Activated naive CD4-positive, alpha-beta T cell treated with anti-CD3 and anti-CD28 coated beads for 36 hours (primary cell): ENCODE measurements at regions not wholly inside any gene's neighbourhood (a gene's known extent, or its start where the extent isn't known, plus 50 kb on each side); places are given as distances from the start of the nearest gene placed in this dataset.

ENCODE experiments used
- CTCF ChIA-PET: fragments of 350-600 bp; sonication (Branson Sonifier 250); formaldehyde crosslinking; loops from one replicate; lab custom pipeline; 2021; ENCODE audit warnings: antibody characterized with exemption; lab: Charles Lee
- DNase-seq: peaks from one replicate; pipeline ENCODE4 v3.0.0-alpha.2; 2020
- H3K27ac Mint-ChIP-seq: one replicate; pipeline ENCODE4 v1.8.0; 2021; ENCODE audit warnings: mild to moderate bottlenecking, mixed read lengths
- H3K27me3 Mint-ChIP-seq: one replicate; pipeline ENCODE4 v1.8.0; 2021; ENCODE audit warnings: low read depth, mixed read lengths
- H3K36me3 Mint-ChIP-seq: one replicate; pipeline ENCODE4 v1.8.0; 2021; ENCODE audit warnings: low read depth, mixed read lengths
- H3K4me1 Mint-ChIP-seq: one replicate; pipeline ENCODE4 v1.8.0; 2021; ENCODE audit warnings: low read depth, mixed read lengths
- H3K4me3 Mint-ChIP-seq: one replicate; pipeline ENCODE4 v1.8.0; 2021; ENCODE audit warnings: mild to moderate bottlenecking, moderate library complexity, mixed read lengths
- H3K9me3 Mint-ChIP-seq: one replicate; pipeline ENCODE4 v1.8.0; 2021; ENCODE audit warnings: mixed read lengths
- intact Hi-C: fragments of 100-400 bp; cut with micrococcal nuclease; formaldehyde crosslinking; loops from one replicate; pipeline ENCODE4 v1.15.1; 2023

DNA sequence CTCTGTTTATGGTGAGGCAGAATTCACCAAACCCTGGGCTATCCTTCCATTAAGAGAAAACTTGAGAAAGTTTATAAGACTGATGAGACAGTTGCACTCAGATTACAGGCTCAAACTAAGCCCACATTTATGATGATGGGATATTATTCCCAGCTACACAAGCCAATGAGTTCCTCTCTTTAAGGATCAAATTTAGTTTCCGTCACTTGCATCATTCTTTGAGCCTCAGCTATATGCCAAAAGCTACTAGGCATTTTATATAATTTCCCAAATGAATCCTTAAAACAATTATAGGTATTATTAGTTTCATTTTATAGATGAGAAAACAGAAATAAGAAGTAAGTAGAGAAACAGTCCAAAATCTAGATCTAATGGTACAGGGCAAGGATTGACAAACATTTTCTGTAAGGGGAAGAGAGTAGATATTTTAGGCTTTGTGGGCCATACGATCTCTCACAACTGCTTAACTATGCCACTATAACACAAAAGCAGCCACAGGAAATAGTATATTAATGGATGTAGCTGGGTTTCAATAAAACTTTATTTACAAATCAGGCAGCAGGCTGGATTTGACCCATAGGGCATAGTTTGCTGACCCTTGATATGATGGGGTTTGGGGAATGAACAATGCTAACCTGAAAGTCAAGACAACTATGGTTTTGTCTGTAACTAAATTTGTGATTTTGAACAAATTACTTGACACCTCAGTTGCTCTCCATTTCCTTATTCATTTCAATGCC, 91.8 kb upstream of the PLXNC1 start:
- CTCF ChIA-PET: no interaction called here
- H3K4me1 Mint-ChIP-seq: no peaks in the 10 kb centered on the region

DNA sequence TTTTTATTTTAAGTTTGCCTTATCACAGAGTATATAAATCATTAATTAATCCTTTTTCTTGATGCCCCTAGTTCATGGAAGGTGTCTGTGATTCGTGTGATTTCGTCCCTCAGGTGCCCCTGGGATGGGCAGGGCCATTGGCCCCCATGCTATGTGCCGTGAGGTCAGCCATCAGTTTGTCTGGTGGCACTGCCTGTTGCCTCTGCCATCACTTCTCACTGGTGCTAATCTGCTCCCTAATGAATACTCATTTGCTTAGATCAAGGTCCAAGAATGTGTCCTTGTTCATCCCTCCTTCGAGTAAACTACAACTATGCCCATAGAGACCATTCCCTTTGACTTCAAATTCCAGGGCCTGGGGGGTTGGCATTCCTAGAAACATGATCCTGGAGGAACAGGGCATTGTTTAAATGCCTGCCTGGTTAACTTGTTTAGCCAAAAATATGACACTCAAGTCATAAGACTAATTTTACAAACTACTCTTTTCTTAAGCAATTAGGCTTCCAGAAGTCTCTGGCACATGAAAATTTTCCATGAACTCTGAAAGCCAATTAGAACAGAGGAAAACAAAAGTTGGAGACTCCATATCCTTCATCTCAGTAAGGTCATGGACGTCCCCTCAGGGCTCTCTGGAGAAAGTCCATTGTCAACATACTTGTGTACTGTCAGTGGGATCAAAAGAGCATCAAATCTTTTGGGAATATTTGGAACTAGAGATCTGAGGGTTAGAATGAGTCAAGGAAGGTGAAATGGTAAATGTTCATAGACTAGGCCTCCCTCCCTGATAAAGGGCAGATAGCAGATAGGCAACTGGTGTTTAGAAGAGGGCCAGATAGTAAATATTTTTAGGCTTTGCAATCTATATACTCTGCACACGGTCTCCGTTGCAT, 90.9 kb upstream of the PLXNC1 start:
- no peak overlapping the region for H3K4me3 Mint-ChIP-seq
- no peaks in the 10 kb centered on the region for H3K4me1 Mint-ChIP-seq
- H3K27ac Mint-ChIP-seq: no peak overlapping the region
- no peak for DNase-seq
- H3K9me3 Mint-ChIP-seq: no peaks in the 10 kb centered on the region
- H3K36me3 Mint-ChIP-seq: no peaks in the 10 kb centered on the region
- CTCF ChIA-PET: no interaction called here
- no peaks in the 10 kb centered on the region for H3K27me3 Mint-ChIP-seq
- intact Hi-C loops: no loop called here

More for the DNA sequence above, 91.8 kb upstream of the PLXNC1 start:
- DNase-seq: no peak
- no peaks in the 10 kb centered on the region for H3K9me3 Mint-ChIP-seq
- no peak overlapping the region for H3K27ac Mint-ChIP-seq
- no peak overlapping the region for H3K4me3 Mint-ChIP-seq
- H3K27me3 Mint-ChIP-seq: no peaks in the 10 kb centered on the region
- H3K36me3 Mint-ChIP-seq: no peaks in the 10 kb centered on the region
- intact Hi-C loops: no loop called here

DNA sequence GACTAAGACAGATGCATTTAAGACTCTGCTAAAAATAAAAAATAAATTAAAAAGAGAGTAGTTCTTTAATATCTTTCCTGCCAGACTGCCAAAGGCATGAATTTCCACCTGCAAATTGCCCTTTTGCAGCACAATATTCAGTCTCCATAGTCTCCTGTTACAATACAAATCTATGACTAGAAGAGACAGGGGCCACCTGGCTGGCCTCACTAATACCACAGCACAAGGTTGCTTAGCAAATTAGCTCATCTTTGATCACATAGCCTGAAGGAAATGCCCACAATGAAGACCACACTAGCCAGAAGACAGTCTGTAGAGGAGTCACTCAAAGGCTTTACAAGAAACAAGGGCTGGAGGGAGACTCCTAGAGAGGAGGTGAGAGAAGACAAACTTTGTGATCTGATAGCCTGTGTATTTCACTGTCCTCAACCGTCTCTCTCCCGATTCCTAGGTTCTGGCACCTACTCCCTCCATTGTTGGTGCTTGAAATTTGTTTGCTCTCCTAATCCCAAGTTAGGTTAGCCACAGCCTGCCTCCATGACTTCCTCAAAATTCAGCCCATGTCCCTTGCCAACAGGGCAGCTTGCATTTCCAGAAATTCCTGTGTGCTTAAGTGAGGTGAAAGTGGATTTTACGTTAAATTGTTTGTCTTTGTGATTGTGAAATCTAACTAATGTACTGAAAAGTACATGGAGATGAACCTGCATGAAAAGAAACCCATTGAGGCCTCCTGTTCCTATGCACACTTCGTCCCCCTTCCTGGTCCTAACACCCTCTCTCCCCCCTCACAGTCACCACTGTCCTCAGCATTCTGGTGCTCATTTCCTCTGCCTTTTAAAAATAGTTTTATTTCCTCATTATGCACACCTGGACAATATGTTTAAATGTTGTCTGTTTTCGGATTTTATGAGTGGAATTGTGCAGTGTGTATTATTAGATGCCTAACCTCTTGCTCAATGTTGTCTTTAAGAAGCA, 88.7 kb upstream of the PLXNC1 start:
- H3K9me3 Mint-ChIP-seq: no peaks in the 10 kb centered on the region
- no peak overlapping the region for H3K4me3 Mint-ChIP-seq
- no peaks in the 10 kb centered on the region for H3K27me3 Mint-ChIP-seq
- intact Hi-C loops: no loop called here
- no peak overlapping the region for H3K27ac Mint-ChIP-seq
- no peak for DNase-seq
- CTCF ChIA-PET: no interaction called here
- no peaks in the 10 kb centered on the region for H3K36me3 Mint-ChIP-seq
- no peaks in the 10 kb centered on the region for H3K4me1 Mint-ChIP-seq

DNA sequence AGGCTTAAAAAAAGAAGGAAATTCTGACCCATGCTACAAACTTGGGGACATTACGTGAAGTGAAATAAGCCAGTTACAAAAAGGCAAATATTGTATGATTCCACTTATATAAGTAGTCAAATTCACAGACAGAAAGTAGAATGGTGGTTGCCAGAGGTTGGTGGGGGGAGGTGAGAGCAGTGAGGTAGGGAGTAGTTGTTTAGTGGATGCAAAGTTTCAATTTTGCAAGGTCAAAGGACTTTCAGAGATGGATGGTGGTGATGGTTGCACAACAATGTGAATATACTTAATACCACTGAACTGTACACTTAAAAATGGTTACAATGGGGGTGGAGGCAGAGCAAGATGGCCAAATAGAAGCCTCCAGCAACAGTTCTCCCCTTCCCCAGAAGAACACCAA, 86.2 kb upstream of the PLXNC1 start:
- no peaks in the 10 kb centered on the region for H3K9me3 Mint-ChIP-seq
- H3K36me3 Mint-ChIP-seq: no peaks in the 10 kb centered on the region
- no peak overlapping the region for H3K4me3 Mint-ChIP-seq
- H3K27ac Mint-ChIP-seq: no peak overlapping the region
- H3K27me3 Mint-ChIP-seq: no peaks in the 10 kb centered on the region
- CTCF ChIA-PET: no interaction called here
- DNase-seq: no peak
- intact Hi-C loops: no loop called here
- H3K4me1 Mint-ChIP-seq: no peaks in the 10 kb centered on the region

DNA sequence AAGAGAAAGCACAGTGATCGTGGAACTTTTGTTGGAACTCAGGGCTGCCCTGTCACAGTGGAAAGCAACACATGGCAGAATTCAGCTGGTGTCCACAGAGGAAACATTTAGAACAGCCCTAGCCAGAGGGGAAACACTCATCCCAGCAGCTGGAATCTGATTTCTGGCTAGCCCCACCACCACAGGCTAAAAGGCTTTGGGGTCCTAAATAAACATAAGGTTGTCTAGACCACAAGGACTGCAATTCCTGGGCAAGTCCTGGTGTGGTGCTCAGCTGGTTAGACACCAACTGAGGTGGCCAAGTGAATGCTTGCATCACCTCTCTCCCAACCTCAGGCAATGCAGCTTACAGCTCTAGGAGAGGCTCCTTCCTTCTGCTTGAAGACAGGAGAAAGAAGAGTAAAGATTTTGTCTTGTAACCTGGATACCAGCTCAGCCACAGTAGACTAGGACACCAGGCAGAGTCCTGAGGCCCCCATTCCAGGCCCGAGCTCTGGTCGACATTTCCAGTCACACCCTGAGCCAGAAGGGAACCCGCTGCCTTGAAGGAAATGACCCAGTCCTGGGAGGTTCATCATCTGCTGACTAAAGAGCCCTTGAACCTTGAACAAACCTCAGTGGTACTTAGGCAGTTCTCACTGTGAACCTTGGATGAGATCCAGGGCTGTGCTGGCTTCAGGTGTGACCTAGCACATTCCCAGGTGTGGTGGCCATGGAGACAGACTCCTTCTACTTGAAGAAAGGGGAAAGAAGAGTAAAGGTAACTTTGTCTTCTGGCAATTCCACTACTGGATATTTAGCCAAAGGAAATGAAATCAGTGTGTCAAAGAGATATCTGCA, 85.4 kb upstream of the PLXNC1 start:
- no peaks in the 10 kb centered on the region for H3K4me1 Mint-ChIP-seq
- H3K4me3 Mint-ChIP-seq: no peak overlapping the region
- H3K27me3 Mint-ChIP-seq: no peaks in the 10 kb centered on the region
- no peaks in the 10 kb centered on the region for H3K9me3 Mint-ChIP-seq
- DNase-seq: no peak
- CTCF ChIA-PET: no interaction called here
- H3K36me3 Mint-ChIP-seq: no peaks in the 10 kb centered on the region
- H3K27ac Mint-ChIP-seq: no peak overlapping the region
- intact Hi-C loops: no loop called here

DNA sequence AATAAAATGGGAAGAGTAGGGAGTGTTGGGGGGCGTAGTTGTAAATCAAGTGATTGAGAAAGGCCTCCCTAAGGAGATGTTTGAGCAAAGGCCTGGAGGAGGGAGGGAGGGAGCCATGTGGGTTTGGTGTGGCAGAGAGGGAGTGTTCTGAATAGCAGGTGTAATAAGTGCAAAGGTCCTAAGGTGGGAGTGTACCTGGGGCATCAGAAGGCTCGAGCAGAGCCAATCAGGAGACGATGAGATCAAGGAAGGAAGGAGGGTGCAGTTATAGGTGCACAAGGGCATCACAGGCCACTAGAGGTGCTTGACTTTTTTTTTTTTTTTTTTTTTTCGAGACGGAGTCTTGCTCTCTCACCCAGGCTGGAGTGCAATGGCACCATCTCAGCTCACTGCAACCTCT, 77.9 kb upstream of the PLXNC1 start:
- no peak for DNase-seq
- no peaks in the 10 kb centered on the region for H3K36me3 Mint-ChIP-seq
- peaks cover 12% of the 10 kb centered on the region for H3K4me1 Mint-ChIP-seq
- no peak overlapping the region for H3K4me3 Mint-ChIP-seq
- no peak overlapping the region for H3K27ac Mint-ChIP-seq
- intact Hi-C loops: no loop called here
- H3K27me3 Mint-ChIP-seq: no peaks in the 10 kb centered on the region
- CTCF ChIA-PET: no interaction called here
- H3K9me3 Mint-ChIP-seq: peaks cover 11% of the 10 kb centered on the region

DNA sequence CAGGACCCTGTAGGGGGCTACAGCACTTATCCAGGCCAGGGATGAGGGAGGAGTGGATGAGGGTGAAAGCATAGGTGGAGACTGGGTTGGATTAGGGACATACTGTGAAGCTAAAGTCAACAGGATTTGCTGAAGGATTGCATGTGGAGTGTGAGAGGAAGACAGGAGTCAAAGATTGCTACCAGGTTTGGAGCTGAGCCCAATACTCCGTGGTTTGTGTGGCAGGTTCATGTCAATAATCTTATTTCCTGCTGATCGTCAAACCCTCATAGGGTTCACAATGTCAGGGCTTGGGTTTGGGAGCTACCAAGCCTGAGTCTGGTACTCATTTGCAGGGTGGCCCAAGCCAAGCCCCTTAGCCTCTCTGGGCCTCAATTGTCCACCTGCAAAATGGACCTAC, 77.1 kb upstream of the PLXNC1 start:
- CTCF ChIA-PET: interaction anchor here (0.8 to 1.5 kb wide), 4 partner anchors 31 to 304 kb away, joined by 3 to 5 read pairs (median 4); no protein-coding TSS in a partner anchor
- Mint-ChIP-seq H3K27ac (no peak overlapping the region), H3K4me1 (peaks cover 12% of the 10 kb centered on the region), H3K9me3 (peaks cover 11% of the 10 kb centered on the region), H3K36me3 (no peaks in the 10 kb centered on the region), H3K4me3 (no peak overlapping the region), H3K27me3 (no peaks in the 10 kb centered on the region)
- intact Hi-C loops: no loop called here
- DNase-seq: no peak

DNA sequence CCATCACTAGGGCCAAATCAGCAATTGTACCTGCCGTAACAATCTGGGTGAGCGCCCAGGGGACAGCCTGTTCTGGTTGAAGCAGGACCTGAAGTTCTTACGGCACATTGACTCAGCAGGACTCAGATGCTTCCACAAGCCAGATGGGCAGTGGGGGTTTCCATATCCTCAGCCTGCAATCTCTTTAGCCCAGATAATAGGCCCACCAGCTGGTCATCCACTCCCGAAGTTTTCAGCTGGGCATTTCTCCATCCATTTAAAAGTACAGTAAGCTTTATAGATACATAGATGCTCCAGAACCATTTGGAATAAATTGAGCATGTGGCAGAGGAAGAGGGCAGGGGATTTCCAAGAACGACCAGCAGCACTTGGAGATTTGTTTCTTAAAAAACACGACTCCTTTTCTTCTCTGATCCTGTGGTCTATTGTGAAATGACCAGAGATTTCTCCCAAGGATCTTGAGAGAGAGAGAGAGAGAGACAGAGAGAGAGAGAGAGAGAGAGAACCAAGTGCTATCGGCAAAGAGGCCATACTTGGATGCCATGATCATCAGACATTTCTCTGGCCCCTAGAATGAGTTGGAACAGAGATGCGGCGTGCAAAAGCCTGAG, 74.8 kb upstream of the PLXNC1 start:
- intact Hi-C loops: no loop called here
- H3K4me3 Mint-ChIP-seq: no peak overlapping the region

DNA sequence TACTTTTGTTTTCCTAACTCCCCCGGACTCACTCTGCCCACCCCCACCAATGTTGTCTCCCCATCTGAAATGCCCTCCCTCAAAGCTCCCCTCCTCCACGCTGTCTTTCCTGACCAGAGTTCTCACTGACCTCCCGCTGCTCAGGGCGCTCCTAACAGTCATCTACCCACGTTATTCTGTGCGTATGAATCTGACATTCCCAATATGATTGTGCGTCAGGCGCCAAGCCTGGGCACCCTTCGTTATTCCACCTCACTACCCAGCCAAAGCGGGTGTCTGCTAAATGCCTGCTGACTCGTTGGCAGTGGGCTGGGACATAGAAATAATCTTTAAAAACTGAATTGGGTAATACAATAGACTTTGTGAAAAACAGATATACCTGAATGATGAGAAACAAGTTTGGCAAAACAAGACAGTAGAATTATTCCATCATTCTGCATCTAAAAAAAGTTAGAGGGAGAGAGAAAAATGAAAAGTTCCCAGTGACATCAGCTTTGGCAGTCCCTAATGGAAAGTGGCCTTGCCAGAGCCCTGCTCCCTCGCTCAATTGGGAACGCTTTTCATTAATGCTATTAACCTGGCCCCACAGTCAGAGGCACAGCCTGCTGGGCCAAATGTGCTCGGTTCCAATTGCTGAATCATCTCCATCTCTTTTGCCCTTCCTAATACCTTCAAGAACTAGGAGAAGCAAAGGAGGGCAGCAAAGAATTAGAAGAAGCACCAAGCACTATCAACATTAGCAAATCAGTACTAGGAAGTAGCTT, 74.0 kb upstream of the PLXNC1 start:
- no peak overlapping the region for H3K27ac Mint-ChIP-seq
- H3K27me3 Mint-ChIP-seq: no peaks in the 10 kb centered on the region
- no peaks in the 10 kb centered on the region for H3K36me3 Mint-ChIP-seq
- CTCF ChIA-PET: interaction anchor here (0.7 to 7.4 kb wide), 15 partner anchors 9 to 572 kb away, joined by 3 to 92 read pairs (median 4); no protein-coding TSS in a partner anchor
- DNase-seq: no peak
- H3K4me1 Mint-ChIP-seq: peaks cover 20% of the 10 kb centered on the region
- H3K9me3 Mint-ChIP-seq: peaks cover 3% of the 10 kb centered on the region
- intact Hi-C loops: no loop called here
- H3K4me3 Mint-ChIP-seq: no peak overlapping the region

More for the DNA sequence above, 74.8 kb upstream of the PLXNC1 start:
- no peaks in the 10 kb centered on the region for H3K36me3 Mint-ChIP-seq
- peaks cover 20% of the 10 kb centered on the region for H3K4me1 Mint-ChIP-seq
- no peaks in the 10 kb centered on the region for H3K27me3 Mint-ChIP-seq
- peaks cover 9% of the 10 kb centered on the region for H3K9me3 Mint-ChIP-seq
- H3K27ac Mint-ChIP-seq: no peak overlapping the region
- no peak for DNase-seq
- CTCF ChIA-PET: interaction anchor here (0.7 to 7.4 kb wide), 3 partner anchors 28 to 346 kb away, joined by 3 to 92 read pairs (median 34); no protein-coding TSS in a partner anchor

DNA sequence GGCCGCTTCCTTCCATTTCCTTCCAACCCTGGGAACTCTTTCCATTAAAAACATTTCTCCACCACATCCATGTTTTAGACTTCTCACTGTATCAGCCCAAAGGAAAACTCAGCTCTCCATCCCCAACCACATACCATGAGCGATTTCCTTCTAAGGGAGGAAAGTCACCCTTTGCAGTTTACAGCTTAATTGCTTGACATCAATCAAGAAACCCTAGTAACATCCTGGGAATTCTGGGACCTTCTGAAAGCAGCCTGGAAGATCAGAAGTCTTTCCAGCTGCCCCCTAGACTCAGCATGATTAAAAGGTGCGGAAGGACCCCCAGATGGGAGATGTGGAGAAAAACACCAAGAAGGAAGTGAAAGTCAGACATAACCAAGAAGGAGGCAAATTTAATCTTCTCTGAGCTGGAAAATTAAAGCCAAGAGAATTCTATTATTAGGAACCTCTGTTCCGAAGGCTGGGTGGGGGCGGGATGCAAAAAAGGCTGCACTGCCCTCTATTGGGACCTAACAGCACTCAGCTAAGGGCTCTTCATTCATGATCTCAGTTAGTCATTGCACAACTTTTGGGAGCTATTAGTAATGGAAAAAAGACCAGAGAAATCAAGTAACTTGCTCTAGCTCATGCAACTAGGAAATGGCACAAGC, 73.3 kb upstream of the PLXNC1 start:
- CTCF ChIA-PET: interaction anchor here (0.7 to 7.4 kb wide), 22 partner anchors 9 to 1568 kb away, joined by 3 to 92 read pairs (median 4); no protein-coding TSS in a partner anchor
- intact Hi-C loops: loop anchor here (1.0 kb wide), 3 partner anchors 26 to 308 kb away; no protein-coding TSS in a partner anchor
- peaks cover under 1% of the 10 kb centered on the region for H3K9me3 Mint-ChIP-seq
- no peaks in the 10 kb centered on the region for H3K27me3 Mint-ChIP-seq
- no peak overlapping the region for H3K27ac Mint-ChIP-seq
- H3K4me1 Mint-ChIP-seq: peaks cover 20% of the 10 kb centered on the region
- no peaks in the 10 kb centered on the region for H3K36me3 Mint-ChIP-seq
- peak; percentile 60 for DNase-seq
- H3K4me3 Mint-ChIP-seq: no peak overlapping the region
